ENCODE measurements at regions not wholly inside any gene's neighbourhood (a gene's known extent, or its start where the extent isn't known, plus 50 kb on each side); places are given as distances from the start of the nearest gene placed in this dataset.

DNA sequence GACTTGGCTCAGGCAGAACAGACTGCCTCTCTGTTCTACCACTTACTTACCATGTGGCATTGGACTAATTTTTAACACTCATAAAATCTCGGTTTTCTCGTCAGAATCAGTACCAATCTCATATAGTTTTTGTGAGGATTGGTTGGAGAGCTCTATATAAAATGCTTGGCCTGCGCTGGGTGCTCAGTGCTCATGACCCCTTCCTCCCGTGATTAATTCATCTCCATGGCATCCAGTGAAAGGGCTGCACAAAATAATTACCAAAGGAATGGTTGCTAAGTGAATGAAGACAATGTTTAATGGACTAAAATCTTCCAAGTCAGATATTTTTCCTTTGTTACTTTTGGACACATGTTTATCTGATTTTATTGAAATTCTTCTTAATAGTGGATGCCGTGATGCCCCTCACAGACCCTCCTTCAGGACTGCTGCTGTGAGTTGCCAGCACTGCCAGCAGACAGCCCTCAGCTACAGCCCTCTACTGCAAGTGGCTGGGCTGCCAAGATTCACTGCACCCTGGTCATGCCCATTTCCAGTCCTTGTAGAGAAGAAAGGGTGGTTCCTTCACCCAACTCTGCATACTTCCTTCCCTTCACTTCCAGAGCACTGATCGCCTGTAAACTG lies 436.5 kb downstream of the LMO4 start:
- Histone ChIP-seq H3K9ac (ENCODE audit: low read depth in 1 of 3, low read length in 3 of 3) (no peak overlapping the region), H3K36me3 (ENCODE audit: control insufficient read depth in 3 of 3, insufficient read depth in 3 of 3, low read length in 3 of 3) (no peaks in the 10 kb centered on the region), H3K9me3 (ENCODE audit: control insufficient read depth in 3 of 3, low read length in 3 of 3) (no peaks in the 10 kb centered on the region), H3K4me3 (ENCODE audit: low read length in 3 of 3) (no peak overlapping the region), H3K4me1 (ENCODE audit: control insufficient read depth in 3 of 3, insufficient read depth in 3 of 3, low read length in 3 of 3) (no peaks in the 10 kb centered on the region), H3K27ac (ENCODE audit: low read depth, low read length) (no peak overlapping the region), H3K27me3 (ENCODE audit: control insufficient read depth in 3 of 3, insufficient read depth in 3 of 3, low read length in 3 of 3) (no peaks in the 10 kb centered on the region)

- Histone ChIP-seq H3K9ac (ENCODE audit: low read depth in 1 of 3, low read length in 3 of 3) (no peak overlapping the region), H3K9me3 (ENCODE audit: control insufficient read depth in 3 of 3, low read length in 3 of 3) (no peaks in the 10 kb centered on the region), H3K36me3 (ENCODE audit: control insufficient read depth in 3 of 3, insufficient read depth in 3 of 3, low read length in 3 of 3) (no peaks in the 10 kb centered on the region), H3K27ac (ENCODE audit: low read depth, low read length) (no peak overlapping the region), H3K4me3 (ENCODE audit: low read length in 3 of 3) (no peak overlapping the region), H3K4me1 (ENCODE audit: control insufficient read depth in 3 of 3, insufficient read depth in 3 of 3, low read length in 3 of 3) (no peaks in the 10 kb centered on the region), H3K27me3 (ENCODE audit: control insufficient read depth in 3 of 3, insufficient read depth in 3 of 3, low read length in 3 of 3) (no peaks in the 10 kb centered on the region)
Measured at GRCh38 chr1:87765681-87766070, 437.0 kb downstream of the LMO4 start.

DNA sequence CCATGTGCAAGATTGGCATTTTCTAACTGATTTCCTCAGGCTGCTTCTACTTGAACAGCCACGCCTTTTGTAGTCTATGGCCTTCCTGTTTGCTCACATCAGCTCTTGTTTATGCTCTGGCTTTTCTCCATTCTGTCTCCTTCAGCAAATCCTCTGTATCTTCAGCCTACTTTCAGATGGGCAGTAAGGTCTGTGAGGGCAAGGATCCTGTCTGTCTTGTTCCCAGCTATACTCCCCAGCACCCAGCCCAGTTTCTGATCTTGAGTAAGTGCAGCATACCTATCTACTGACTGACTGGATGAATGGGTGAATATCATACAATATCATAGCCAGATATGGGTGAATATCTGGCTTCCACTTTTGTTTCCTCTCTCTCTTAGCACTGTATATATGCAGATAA lies 438.1 kb downstream of the LMO4 start:
- no peaks in the 10 kb centered on the region for H3K27me3 ChIP-seq (ENCODE audit: control insufficient read depth in 3 of 3, insufficient read depth in 3 of 3, low read length in 3 of 3)
- no peak overlapping the region for H3K4me3 ChIP-seq (ENCODE audit: low read length in 3 of 3)
- H3K9ac ChIP-seq (ENCODE audit: low read depth in 1 of 3, low read length in 3 of 3) = no peak overlapping the region
- no peaks in the 10 kb centered on the region for H3K9me3 ChIP-seq (ENCODE audit: control insufficient read depth in 3 of 3, low read length in 3 of 3)
- H3K4me1 ChIP-seq (ENCODE audit: control insufficient read depth in 3 of 3, insufficient read depth in 3 of 3, low read length in 3 of 3) = no peaks in the 10 kb centered on the region
- no peak overlapping the region for H3K27ac ChIP-seq (ENCODE audit: low read depth, low read length)
- H3K36me3 ChIP-seq (ENCODE audit: control insufficient read depth in 3 of 3, insufficient read depth in 3 of 3, low read length in 3 of 3) = no peaks in the 10 kb centered on the region

DNA sequence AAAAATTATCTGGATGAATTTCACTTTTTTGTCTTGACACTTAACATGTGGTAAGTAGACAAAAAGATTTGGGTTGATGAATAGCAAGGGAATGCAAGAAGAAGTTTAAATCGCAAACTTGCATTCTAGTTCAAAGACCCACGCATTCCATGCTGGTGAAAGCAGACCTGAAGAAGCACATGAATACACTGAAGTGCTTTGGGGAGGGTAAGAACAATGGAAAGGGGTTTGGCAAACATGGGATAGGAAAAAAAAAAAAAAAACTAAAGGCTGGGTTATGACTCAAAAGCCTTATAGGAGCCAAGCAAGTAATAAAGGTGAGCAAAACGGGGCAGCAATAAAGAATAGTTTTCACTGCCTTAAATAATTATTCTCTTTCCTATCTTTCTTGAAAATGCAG lies 450.2 kb downstream of the LMO4 start:
- Histone ChIP-seq H3K27ac (ENCODE audit: low read depth, low read length) (no peak overlapping the region), H3K4me1 (ENCODE audit: control insufficient read depth in 3 of 3, insufficient read depth in 3 of 3, low read length in 3 of 3) (no peaks in the 10 kb centered on the region), H3K9ac (ENCODE audit: low read depth in 1 of 3, low read length in 3 of 3) (no peak overlapping the region), H3K4me3 (ENCODE audit: low read length in 3 of 3) (no peak overlapping the region), H3K9me3 (ENCODE audit: control insufficient read depth in 3 of 3, low read length in 3 of 3) (no peaks in the 10 kb centered on the region), H3K36me3 (ENCODE audit: control insufficient read depth in 3 of 3, insufficient read depth in 3 of 3, low read length in 3 of 3) (no peaks in the 10 kb centered on the region), H3K27me3 (ENCODE audit: control insufficient read depth in 3 of 3, insufficient read depth in 3 of 3, low read length in 3 of 3) (no peaks in the 10 kb centered on the region)

GRCh38 chr1:87781554-87781953 lies 452.9 kb downstream of the LMO4 start:
- H3K9me3 ChIP-seq (ENCODE audit: control insufficient read depth in 3 of 3, low read length in 3 of 3) = no peaks in the 10 kb centered on the region
- no peak overlapping the region for H3K27ac ChIP-seq (ENCODE audit: low read depth, low read length)
- no peak overlapping the region for H3K9ac ChIP-seq (ENCODE audit: low read depth in 1 of 3, low read length in 3 of 3)
- H3K36me3 ChIP-seq (ENCODE audit: control insufficient read depth in 3 of 3, insufficient read depth in 3 of 3, low read length in 3 of 3) = no peaks in the 10 kb centered on the region
- no peak overlapping the region for H3K4me3 ChIP-seq (ENCODE audit: low read length in 3 of 3)
- no peaks in the 10 kb centered on the region for H3K4me1 ChIP-seq (ENCODE audit: control insufficient read depth in 3 of 3, insufficient read depth in 3 of 3, low read length in 3 of 3)
- no peaks in the 10 kb centered on the region for H3K27me3 ChIP-seq (ENCODE audit: control insufficient read depth in 3 of 3, insufficient read depth in 3 of 3, low read length in 3 of 3)

GRCh38 chr1:87783315-87783714 lies 454.6 kb downstream of the LMO4 start:
- Histone ChIP-seq H3K4me1 (ENCODE audit: control insufficient read depth in 3 of 3, insufficient read depth in 3 of 3, low read length in 3 of 3) (no peaks in the 10 kb centered on the region), H3K9me3 (ENCODE audit: control insufficient read depth in 3 of 3, low read length in 3 of 3) (no peaks in the 10 kb centered on the region), H3K4me3 (ENCODE audit: low read length in 3 of 3) (no peak overlapping the region), H3K27me3 (ENCODE audit: control insufficient read depth in 3 of 3, insufficient read depth in 3 of 3, low read length in 3 of 3) (no peaks in the 10 kb centered on the region), H3K36me3 (ENCODE audit: control insufficient read depth in 3 of 3, insufficient read depth in 3 of 3, low read length in 3 of 3) (no peaks in the 10 kb centered on the region), H3K27ac (ENCODE audit: low read depth, low read length) (no peak overlapping the region), H3K9ac (ENCODE audit: low read depth in 1 of 3, low read length in 3 of 3) (no peak overlapping the region)

- Histone ChIP-seq H3K36me3 (ENCODE audit: control insufficient read depth in 3 of 3, insufficient read depth in 3 of 3, low read length in 3 of 3) (no peaks in the 10 kb centered on the region), H3K27me3 (ENCODE audit: control insufficient read depth in 3 of 3, insufficient read depth in 3 of 3, low read length in 3 of 3) (no peaks in the 10 kb centered on the region), H3K9ac (ENCODE audit: low read depth in 1 of 3, low read length in 3 of 3) (no peak overlapping the region), H3K27ac (ENCODE audit: low read depth, low read length) (no peak overlapping the region), H3K9me3 (ENCODE audit: control insufficient read depth in 3 of 3, low read length in 3 of 3) (no peaks in the 10 kb centered on the region), H3K4me3 (ENCODE audit: low read length in 3 of 3) (no peak overlapping the region), H3K4me1 (ENCODE audit: control insufficient read depth in 3 of 3, insufficient read depth in 3 of 3, low read length in 3 of 3) (no peaks in the 10 kb centered on the region)
Measured at GRCh38 chr1:87785386-87785785, 456.7 kb downstream of the LMO4 start.

GRCh38 chr1:87786229-87786628 lies 457.5 kb downstream of the LMO4 start:
- Histone ChIP-seq H3K4me3 (ENCODE audit: low read length in 3 of 3) (no peak overlapping the region), H3K9me3 (ENCODE audit: control insufficient read depth in 3 of 3, low read length in 3 of 3) (no peaks in the 10 kb centered on the region), H3K27ac (ENCODE audit: low read depth, low read length) (no peak overlapping the region), H3K9ac (ENCODE audit: low read depth in 1 of 3, low read length in 3 of 3) (no peak overlapping the region), H3K36me3 (ENCODE audit: control insufficient read depth in 3 of 3, insufficient read depth in 3 of 3, low read length in 3 of 3) (no peaks in the 10 kb centered on the region), H3K27me3 (ENCODE audit: control insufficient read depth in 3 of 3, insufficient read depth in 3 of 3, low read length in 3 of 3) (no peaks in the 10 kb centered on the region), H3K4me1 (ENCODE audit: control insufficient read depth in 3 of 3, insufficient read depth in 3 of 3, low read length in 3 of 3) (no peaks in the 10 kb centered on the region)

DNA sequence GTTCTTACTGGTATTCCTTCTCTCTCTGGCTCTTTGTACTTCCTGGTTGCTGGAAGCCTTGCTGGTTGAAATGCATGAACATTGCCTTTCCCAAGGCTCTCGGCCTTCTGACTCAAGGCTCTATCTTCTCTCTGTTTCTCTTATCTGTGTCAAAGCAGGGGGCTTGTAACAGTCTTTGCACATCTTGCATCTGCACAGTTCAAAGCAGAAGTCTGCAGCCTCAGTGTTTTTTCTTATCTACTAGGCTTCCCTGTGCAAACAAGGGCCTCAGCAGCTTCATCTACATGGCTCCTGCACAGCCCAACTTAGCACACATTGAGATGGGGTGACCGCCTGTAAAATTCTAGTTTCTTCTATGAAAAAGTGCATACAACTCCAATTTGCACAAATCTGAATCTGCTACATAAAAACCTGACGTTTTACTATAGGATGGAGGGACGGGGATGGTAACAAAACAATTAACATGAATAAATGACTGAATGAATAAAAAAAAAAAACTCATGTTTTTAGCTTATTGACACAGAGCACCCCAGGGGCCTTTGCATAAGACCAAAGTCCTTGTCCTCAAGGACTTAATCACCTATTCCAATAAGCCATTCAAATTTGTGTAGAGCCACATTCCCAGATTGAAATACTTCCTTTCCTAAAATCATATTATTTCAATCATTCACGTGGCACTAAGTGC lies 458.3 kb downstream of the LMO4 start:
- no peak overlapping the region for H3K4me3 ChIP-seq (ENCODE audit: low read length in 3 of 3)
- no peak overlapping the region for H3K9ac ChIP-seq (ENCODE audit: low read depth in 1 of 3, low read length in 3 of 3)
- H3K27ac ChIP-seq (ENCODE audit: low read depth, low read length) = no peak overlapping the region
- no peaks in the 10 kb centered on the region for H3K4me1 ChIP-seq (ENCODE audit: control insufficient read depth in 3 of 3, insufficient read depth in 3 of 3, low read length in 3 of 3)
- no peaks in the 10 kb centered on the region for H3K36me3 ChIP-seq (ENCODE audit: control insufficient read depth in 3 of 3, insufficient read depth in 3 of 3, low read length in 3 of 3)
- no peaks in the 10 kb centered on the region for H3K27me3 ChIP-seq (ENCODE audit: control insufficient read depth in 3 of 3, insufficient read depth in 3 of 3, low read length in 3 of 3)
- H3K9me3 ChIP-seq (ENCODE audit: control insufficient read depth in 3 of 3, low read length in 3 of 3) = no peaks in the 10 kb centered on the region

- no peaks in the 10 kb centered on the region for H3K36me3 ChIP-seq (ENCODE audit: control insufficient read depth in 3 of 3, insufficient read depth in 3 of 3, low read length in 3 of 3)
- no peaks in the 10 kb centered on the region for H3K9me3 ChIP-seq (ENCODE audit: control insufficient read depth in 3 of 3, low read length in 3 of 3)
- no peak overlapping the region for H3K4me3 ChIP-seq (ENCODE audit: low read length in 3 of 3)
- H3K27me3 ChIP-seq (ENCODE audit: control insufficient read depth in 3 of 3, insufficient read depth in 3 of 3, low read length in 3 of 3) = no peaks in the 10 kb centered on the region
- H3K27ac ChIP-seq (ENCODE audit: low read depth, low read length) = no peak overlapping the region
- no peak overlapping the region for H3K9ac ChIP-seq (ENCODE audit: low read depth in 1 of 3, low read length in 3 of 3)
- no peaks in the 10 kb centered on the region for H3K4me1 ChIP-seq (ENCODE audit: control insufficient read depth in 3 of 3, insufficient read depth in 3 of 3, low read length in 3 of 3)
Measured at GRCh38 chr1:87787551-87787950, 458.9 kb downstream of the LMO4 start.

All from skeletal muscle tissue (tissue), 3 donors.